B cell (primary cell): ENCODE measurements at regions not wholly inside any gene's neighbourhood (a gene's known extent, or its start where the extent isn't known, plus 50 kb on each side); places are given as distances from the start of the nearest gene placed in this dataset.

Source experiments
- EZH2 ChIP-seq: IDR thresholded peaks from 2 replicates; pipeline ENCODE4 v1.6.1; 2012; ENCODE audit warnings: borderline replicate concordance, low read depth, mild to moderate bottlenecking, moderate library complexity, low read length; ENCODE audit not compliant: insufficient read depth, poor library complexity, severe bottlenecking
- TF ChIP-seq, protein P1 (sequence below): fragments of 200-600 bp; IDR thresholded peaks from one replicate; pipeline ENCODE4 v1.8.0; 2022; ENCODE audit warnings: antibody characterized with exemption, mild to moderate bottlenecking

DNA sequence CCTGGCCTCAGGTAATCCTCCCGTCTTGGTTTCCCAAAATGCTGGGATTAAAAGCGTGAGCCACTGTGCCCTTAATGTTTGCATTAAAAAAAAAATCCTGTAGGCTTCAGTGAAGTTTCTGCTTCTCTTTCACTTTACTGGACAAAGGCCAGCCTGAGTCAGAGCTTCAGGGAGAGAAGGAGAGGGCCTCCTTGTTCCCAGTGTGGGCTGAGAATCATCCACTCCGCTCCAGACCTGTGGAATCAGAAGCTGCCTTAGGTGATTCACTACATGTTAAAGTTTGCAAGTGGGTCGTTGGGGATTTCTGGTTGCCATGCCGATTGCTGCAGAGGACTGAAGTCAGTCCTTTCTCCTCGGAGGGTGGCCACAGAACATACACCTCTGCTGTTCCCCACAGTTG, 113.3 kb upstream of the EEF1E1 start:
- TF ChIP-seq, protein P1, sequence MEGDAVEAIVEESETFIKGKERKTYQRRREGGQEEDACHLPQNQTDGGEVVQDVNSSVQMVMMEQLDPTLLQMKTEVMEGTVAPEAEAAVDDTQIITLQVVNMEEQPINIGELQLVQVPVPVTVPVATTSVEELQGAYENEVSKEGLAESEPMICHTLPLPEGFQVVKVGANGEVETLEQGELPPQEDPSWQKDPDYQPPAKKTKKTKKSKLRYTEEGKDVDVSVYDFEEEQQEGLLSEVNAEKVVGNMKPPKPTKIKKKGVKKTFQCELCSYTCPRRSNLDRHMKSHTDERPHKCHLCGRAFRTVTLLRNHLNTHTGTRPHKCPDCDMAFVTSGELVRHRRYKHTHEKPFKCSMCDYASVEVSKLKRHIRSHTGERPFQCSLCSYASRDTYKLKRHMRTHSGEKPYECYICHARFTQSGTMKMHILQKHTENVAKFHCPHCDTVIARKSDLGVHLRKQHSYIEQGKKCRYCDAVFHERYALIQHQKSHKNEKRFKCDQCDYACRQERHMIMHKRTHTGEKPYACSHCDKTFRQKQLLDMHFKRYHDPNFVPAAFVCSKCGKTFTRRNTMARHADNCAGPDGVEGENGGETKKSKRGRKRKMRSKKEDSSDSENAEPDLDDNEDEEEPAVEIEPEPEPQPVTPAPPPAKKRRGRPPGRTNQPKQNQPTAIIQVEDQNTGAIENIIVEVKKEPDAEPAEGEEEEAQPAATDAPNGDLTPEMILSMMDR, result no peak
- TF ChIP-seq EZH2, result no peak
